K562 (cell line): ENCODE measurements at regions not wholly inside any gene's neighbourhood (a gene's known extent, or its start where the extent isn't known, plus 50 kb on each side); places are given as distances from the start of the nearest gene placed in this dataset.

Source experiments
- MAX ChIP-seq: sonication (generic); formaldehyde crosslinking; IDR thresholded peaks from 2 replicates; pipeline ENCODE4 v1.9.0; 2022; ENCODE audit warnings: mild to moderate bottlenecking, missing genetic modification reagents
- MTA2 ChIP-seq: fragments of 450-650 bp; IDR thresholded peaks from 2 replicates; pipeline ENCODE4 v1.6.1; 2016; ENCODE audit warnings: low read depth
- PRDM10 ChIP-seq: fragments of 450-650 bp; IDR thresholded peaks from 2 replicates; pipeline ENCODE4 v1.6.1; 2018; ENCODE audit not compliant: partially characterized antibody
- ZFX ChIP-seq: sonication (generic); formaldehyde crosslinking; IDR thresholded peaks from 2 replicates; pipeline ENCODE4 v1.8.0; 2022; ENCODE audit warnings: mild to moderate bottlenecking, missing genetic modification reagents, moderate library complexity
- ZNF280B ChIP-seq: fragments of 250-450 bp; sonication (Bioruptor Pico); IDR thresholded peaks from 2 replicates; pipeline ENCODE4 v1.5.1; 2021; ENCODE audit warnings: mild to moderate bottlenecking
- ZNF518B ChIP-seq: fragments of 250-450 bp; sonication (Bioruptor Pico); IDR thresholded peaks from 2 replicates; pipeline ENCODE4 v1.5.0; 2021; ENCODE audit warnings: mild to moderate bottlenecking, moderate library complexity
- ZZZ3 ChIP-seq: fragments of 450-650 bp; IDR thresholded peaks from 2 replicates; pipeline ENCODE4 v1.6.1; 2016; ENCODE audit warnings: antibody characterized with exemption, mild to moderate bottlenecking, moderate library complexity

- TF ChIP-seq ZNF280B (CRISPR knock-in tag) (no peak), ZFX (no peak), MAX (CRISPR knock-in tag) (no peak), MTA2 (no peak), ZZZ3 (no peak), PRDM10 (no peak), ZNF518B (CRISPR knock-in tag) (no peak)
These were observed 164.4 kb upstream of the EPHA5 start for GRCh38 chr4:65834707-65835106.
